ENCODE measurements at regions not wholly inside any gene's neighbourhood (a gene's known extent, or its start where the extent isn't known, plus 50 kb on each side); places are given as distances from the start of the nearest gene placed in this dataset.

GRCh38 chr5:148915224-148915817 lies 88.9 kb downstream of the ADRB2 start:
- Histone ChIP-seq H3F3A (ENCODE audit: insufficient read depth, low read length, poor library complexity, severe bottlenecking) (no peaks in the 10 kb centered on the region), H3K4me3 (ENCODE audit: low read length) (no peak overlapping the region), H3K9me2 (ENCODE audit: insufficient read depth, low read length) (no peaks in the 10 kb centered on the region), H3K79me2 (replicated peaks; ENCODE audit: insufficient read depth, low read length) (no peaks in the 10 kb centered on the region), H3K9me3 (ENCODE audit: low read length) (no peaks in the 10 kb centered on the region), H3K27me3 (ENCODE audit: insufficient read depth, low read depth, low read length) (no peaks in the 10 kb centered on the region), H3K4me2 (ENCODE audit: low read length) (no peak overlapping the region), H2AFZ (ENCODE audit: low read depth, low read length) (no peak overlapping the region), H3K27ac (ENCODE audit: low read length) (no peak overlapping the region), H3K9ac (ENCODE audit: low read length) (no peak overlapping the region), H4K20me1 (ENCODE audit: insufficient read depth) (no peaks in the 10 kb centered on the region), H3K36me3 (ENCODE audit: insufficient read depth, low read length) (no peaks in the 10 kb centered on the region)
- no peak for TF ChIP-seq TAF1 (IDR thresholded peaks at IDR 0.05; ENCODE audit: low read depth)
- no peak for TF ChIP-seq EP300 (conservative IDR thresholded peaks at IDR 0.05; ENCODE audit: poor library complexity, severe bottlenecking)
- no peak for TF ChIP-seq MXI1 (conservative IDR thresholded peaks at IDR 0.05; ENCODE audit: poor library complexity, severe bottlenecking)
- no peak for TF ChIP-seq CTCF (IDR thresholded peaks at IDR 0.05; ENCODE audit: poor library complexity, severe bottlenecking)
- TF ChIP-seq SMC3 (conservative IDR thresholded peaks at IDR 0.05; ENCODE audit: poor library complexity), result no peak
- no peak for TF ChIP-seq POLR2AphosphoS5 (IDR thresholded peaks at IDR 0.05)
- TF ChIP-seq EZH2 (IDR thresholded peaks at IDR 0.05; ENCODE audit: borderline replicate concordance, insufficient read depth, low read length, poor library complexity, severe bottlenecking), result no peak
- no peak for TF ChIP-seq RAD21 (conservative IDR thresholded peaks at IDR 0.05)
- TF ChIP-seq, protein P1, sequence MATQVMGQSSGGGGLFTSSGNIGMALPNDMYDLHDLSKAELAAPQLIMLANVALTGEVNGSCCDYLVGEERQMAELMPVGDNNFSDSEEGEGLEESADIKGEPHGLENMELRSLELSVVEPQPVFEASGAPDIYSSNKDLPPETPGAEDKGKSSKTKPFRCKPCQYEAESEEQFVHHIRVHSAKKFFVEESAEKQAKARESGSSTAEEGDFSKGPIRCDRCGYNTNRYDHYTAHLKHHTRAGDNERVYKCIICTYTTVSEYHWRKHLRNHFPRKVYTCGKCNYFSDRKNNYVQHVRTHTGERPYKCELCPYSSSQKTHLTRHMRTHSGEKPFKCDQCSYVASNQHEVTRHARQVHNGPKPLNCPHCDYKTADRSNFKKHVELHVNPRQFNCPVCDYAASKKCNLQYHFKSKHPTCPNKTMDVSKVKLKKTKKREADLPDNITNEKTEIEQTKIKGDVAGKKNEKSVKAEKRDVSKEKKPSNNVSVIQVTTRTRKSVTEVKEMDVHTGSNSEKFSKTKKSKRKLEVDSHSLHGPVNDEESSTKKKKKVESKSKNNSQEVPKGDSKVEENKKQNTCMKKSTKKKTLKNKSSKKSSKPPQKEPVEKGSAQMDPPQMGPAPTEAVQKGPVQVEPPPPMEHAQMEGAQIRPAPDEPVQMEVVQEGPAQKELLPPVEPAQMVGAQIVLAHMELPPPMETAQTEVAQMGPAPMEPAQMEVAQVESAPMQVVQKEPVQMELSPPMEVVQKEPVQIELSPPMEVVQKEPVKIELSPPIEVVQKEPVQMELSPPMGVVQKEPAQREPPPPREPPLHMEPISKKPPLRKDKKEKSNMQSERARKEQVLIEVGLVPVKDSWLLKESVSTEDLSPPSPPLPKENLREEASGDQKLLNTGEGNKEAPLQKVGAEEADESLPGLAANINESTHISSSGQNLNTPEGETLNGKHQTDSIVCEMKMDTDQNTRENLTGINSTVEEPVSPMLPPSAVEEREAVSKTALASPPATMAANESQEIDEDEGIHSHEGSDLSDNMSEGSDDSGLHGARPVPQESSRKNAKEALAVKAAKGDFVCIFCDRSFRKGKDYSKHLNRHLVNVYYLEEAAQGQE (IDR thresholded peaks at IDR 0.05; ENCODE audit: borderline replicate concordance), result no peak

GRCh38 chr5:148920646-148921288 lies 94.4 kb downstream of the ADRB2 start:
- Histone ChIP-seq H3K27ac (ENCODE audit: low read length) (no peak overlapping the region), H3K79me2 (replicated peaks; ENCODE audit: insufficient read depth, low read length) (no peaks in the 10 kb centered on the region), H3K4me3 (ENCODE audit: low read length) (no peak overlapping the region), H3K27me3 (ENCODE audit: insufficient read depth, low read depth, low read length) (no peaks in the 10 kb centered on the region), H3K9ac (ENCODE audit: low read length) (no peak overlapping the region), H4K20me1 (ENCODE audit: insufficient read depth) (no peaks in the 10 kb centered on the region), H3F3A (ENCODE audit: insufficient read depth, low read length, poor library complexity, severe bottlenecking) (no peaks in the 10 kb centered on the region), H2AFZ (ENCODE audit: low read depth, low read length) (no peak overlapping the region), H3K9me3 (ENCODE audit: low read length) (no peaks in the 10 kb centered on the region), H3K4me2 (ENCODE audit: low read length) (no peak overlapping the region), H3K9me2 (ENCODE audit: insufficient read depth, low read length) (no peaks in the 10 kb centered on the region), H3K36me3 (ENCODE audit: insufficient read depth, low read length) (no peaks in the 10 kb centered on the region)
- TF ChIP-seq TAF1 (IDR thresholded peaks at IDR 0.05; ENCODE audit: low read depth) (no peak), RAD21 (conservative IDR thresholded peaks at IDR 0.05) (no peak), MXI1 (conservative IDR thresholded peaks at IDR 0.05; ENCODE audit: poor library complexity, severe bottlenecking) (no peak), EP300 (conservative IDR thresholded peaks at IDR 0.05; ENCODE audit: poor library complexity, severe bottlenecking) (no peak)
